GM19099 (cell line): ENCODE measurements at regions not wholly inside any gene's neighbourhood (a gene's known extent, or its start where the extent isn't known, plus 50 kb on each side); places are given as distances from the start of the nearest gene placed in this dataset.

ENCODE experiments used
- POLR2A ChIP-seq: IDR thresholded peaks from 3 replicates; pipeline ENCODE4 v1.6.1; 2011; ENCODE audit warnings: low read depth; ENCODE audit not compliant: insufficient read length; ENCODE audit errors: extremely low read depth

- no peak for TF ChIP-seq POLR2A
Measured at GRCh38 chr4:123817025-123817688, 420.6 kb downstream of the SPRY1 start.

GRCh38 chr4:123819362-123820035 lies 422.9 kb downstream of the SPRY1 start:
- no peak for TF ChIP-seq POLR2A

GRCh38 chr4:123821861-123822260 lies 425.3 kb downstream of the SPRY1 start:
- no peak for TF ChIP-seq POLR2A

- no peak for TF ChIP-seq POLR2A
Measured at GRCh38 chr4:123822353-123822752, 425.8 kb downstream of the SPRY1 start.

- no peak for TF ChIP-seq POLR2A
Measured at GRCh38 chr4:123823244-123823643, 426.6 kb downstream of the SPRY1 start.

GRCh38 chr4:123824524-123824923 lies 427.9 kb downstream of the SPRY1 start:
- TF ChIP-seq POLR2A, result no peak

- TF ChIP-seq POLR2A, result no peak
Measured at GRCh38 chr4:123825596-123826291, 429.1 kb downstream of the SPRY1 start.

GRCh38 chr4:123826896-123827295 lies 430.3 kb downstream of the SPRY1 start:
- no peak for TF ChIP-seq POLR2A

GRCh38 chr4:123827511-123827910 lies 430.9 kb downstream of the SPRY1 start:
- TF ChIP-seq POLR2A, result no peak

GRCh38 chr4:123830930-123831329 lies 434.3 kb downstream of the SPRY1 start:
- TF ChIP-seq POLR2A, result no peak

GRCh38 chr4:123832173-123833026 lies 435.8 kb downstream of the SPRY1 start:
- TF ChIP-seq POLR2A, result no peak

- no peak for TF ChIP-seq POLR2A
Measured at GRCh38 chr4:123833171-123833643, 436.6 kb downstream of the SPRY1 start.

- TF ChIP-seq POLR2A, result no peak
Measured at GRCh38 chr4:123835831-123836590, 439.4 kb downstream of the SPRY1 start.
